MG63 (cell line): ENCODE measurements at regions not wholly inside any gene's neighbourhood (a gene's known extent, or its start where the extent isn't known, plus 50 kb on each side); places are given as distances from the start of the nearest gene placed in this dataset.
"Not testable (repeated sequence)": the region's sequence is repeated elsewhere in the genome, so short reads cannot be mapped to it uniquely, and the experiment has no call there.

Experiments used
- DNase-seq: peaks from one replicate; pipeline ENCODE4 v3.0.0-alpha.2; 2020
- H3K27me3 ChIP-seq: fragments of 250-450 bp; sonication (Bioruptor Pico); 2 replicates; pipeline ENCODE4 v1.5.1; 2020; ENCODE audit warnings: mild to moderate bottlenecking, moderate library complexity
- H3K36me3 ChIP-seq: fragments of 250-450 bp; sonication (Bioruptor Pico); 2 replicates; pipeline ENCODE4 v1.5.1; 2020; ENCODE audit warnings: mild to moderate bottlenecking, moderate library complexity
- H3K4me3 ChIP-seq: fragments of 250-450 bp; sonication (Bioruptor Pico); 2 replicates; pipeline ENCODE4 v1.5.1; 2020; ENCODE audit warnings: mild to moderate bottlenecking, moderate library complexity
- H3K9me3 ChIP-seq: fragments of 250-450 bp; sonication (Bioruptor Pico); 2 replicates; pipeline ENCODE4 v1.5.1; 2020; ENCODE audit warnings: mild to moderate bottlenecking, moderate library complexity

GRCh38 chr10:51014680-51015389 is 59.5 kb upstream of the PRKG1 start:
- Histone ChIP-seq H3K36me3 (no peaks in the 10 kb centered on the region), H3K27me3 (no peaks in the 10 kb centered on the region), H3K9me3 (no peaks in the 10 kb centered on the region), H3K4me3 (no peak overlapping the region)
- no peak for DNase-seq

- H3K4me3 ChIP-seq, H3K27me3 ChIP-seq, H3K36me3 ChIP-seq, H3K9me3 ChIP-seq, DNase-seq: not testable (repeated sequence)
Measured at GRCh38 chr10:51015390-51015754, 58.9 kb upstream of the PRKG1 start.

- H3K27me3 ChIP-seq: no peaks in the 10 kb centered on the region
- no peak overlapping the region for H3K4me3 ChIP-seq
- no peaks in the 10 kb centered on the region for H3K9me3 ChIP-seq
- H3K36me3 ChIP-seq: no peaks in the 10 kb centered on the region
- DNase-seq: no peak
Measured at GRCh38 chr10:51020200-51020599, 54.1 kb upstream of the PRKG1 start.

- Histone ChIP-seq H3K27me3 (no peaks in the 10 kb centered on the region), H3K9me3 (no peaks in the 10 kb centered on the region), H3K4me3 (no peak overlapping the region), H3K36me3 (no peaks in the 10 kb centered on the region)
- no peak for DNase-seq
Measured at GRCh38 chr10:51022933-51023585, 51.2 kb upstream of the PRKG1 start.

GRCh38 chr10:51023636-51024035 is 50.7 kb upstream of the PRKG1 start:
- DNase-seq: no peak

More at GRCh38 chr10:51023636-51024035, 50.7 kb upstream of the PRKG1 start:
- Histone ChIP-seq H3K4me3 (no peak overlapping the region), H3K36me3 (no peaks in the 10 kb centered on the region), H3K9me3 (no peaks in the 10 kb centered on the region), H3K27me3 (no peaks in the 10 kb centered on the region)
